SK-N-MC (cell line): ENCODE measurements at regions not wholly inside any gene's neighbourhood (a gene's known extent, or its start where the extent isn't known, plus 50 kb on each side); places are given as distances from the start of the nearest gene placed in this dataset.

Experiments used
- DNase-seq: peaks from one replicate; pipeline ENCODE4 v3.0.0-alpha.2; 2011; ENCODE audit warnings: low read depth, low spot score
- H3K27ac ChIP-seq: fragments of 200-600 bp; sonication (generic); 2 replicates; pipeline ENCODE4 v1.5.1; 2016; ENCODE audit warnings: mixed run types
- H3K36me3 ChIP-seq: fragments of 200-600 bp; sonication (generic); 2 replicates; pipeline ENCODE4 v1.6.1; 2017; ENCODE audit warnings: antibody characterized with exemption, low read length, mixed read lengths; ENCODE audit not compliant: insufficient read depth
- H3K4me3 ChIP-seq: fragments of 200-600 bp; sonication (generic); 2 replicates; pipeline ENCODE4 v1.5.1; 2016
- H3K9ac ChIP-seq: fragments of 200-600 bp; sonication (generic); 2 replicates; pipeline ENCODE4 v1.8.0; 2017; ENCODE audit warnings: mixed run types, mixed read lengths; ENCODE audit not compliant: insufficient read length
- H3K9me3 ChIP-seq: fragments of 200-600 bp; sonication (generic); 2 replicates; pipeline ENCODE4 v1.6.1; 2017; ENCODE audit warnings: low read depth, mild to moderate bottlenecking, antibody characterized with exemption, low read length, moderate library complexity, mixed read lengths
- EZH2 ChIP-seq: fragments of 200-600 bp; sonication (generic); IDR thresholded peaks from one replicate; pipeline ENCODE4 v1.6.1; 2017; ENCODE audit warnings: antibody characterized with exemption
- FOXP2 ChIP-seq: optimal IDR thresholded peaks from 2 replicates; pipeline ENCODE3; 2011; ENCODE audit warnings: mild to moderate bottlenecking, moderate library complexity; ENCODE audit not compliant: insufficient read depth; ENCODE audit errors: extremely low read length, control extremely low read depth
- POLR2AphosphoS5 ChIP-seq: IDR thresholded peaks from 2 replicates; pipeline ENCODE4 v1.6.1; 2012; ENCODE audit warnings: mild to moderate bottlenecking, low read depth, low read length, borderline replicate concordance

GRCh38 chr2:126778561-126779501, 119.9 kb upstream of the TEX51 start:
- no peak overlapping the region for H3K4me3 ChIP-seq
- no peak overlapping the region for H3K9ac ChIP-seq
- no peak overlapping the region for H3K27ac ChIP-seq
- H3K9me3 ChIP-seq: no peaks in the 10 kb centered on the region
- no peaks in the 10 kb centered on the region for H3K36me3 ChIP-seq
- DNase-seq: no peak
- no peak for TF ChIP-seq FOXP2
- TF ChIP-seq EZH2: no peak

- H3K36me3 ChIP-seq: no peaks in the 10 kb centered on the region
- no peak for TF ChIP-seq EZH2
- no peak for TF ChIP-seq FOXP2
- no peak for TF ChIP-seq POLR2AphosphoS5
- H3K4me3 ChIP-seq: no peak overlapping the region
- H3K9ac ChIP-seq: no peak overlapping the region
- H3K27ac ChIP-seq: no peak overlapping the region
- no peaks in the 10 kb centered on the region for H3K9me3 ChIP-seq
- no peak for DNase-seq
Observed at GRCh38 chr2:126781206-126781605, 117.5 kb upstream of the TEX51 start.

- H3K36me3 ChIP-seq: no peaks in the 10 kb centered on the region
Observed at GRCh38 chr2:126781806-126782205, 116.9 kb upstream of the TEX51 start.

GRCh38 chr2:126782648-126783047, 116.0 kb upstream of the TEX51 start:
- no peak overlapping the region for H3K9ac ChIP-seq
- no peak for TF ChIP-seq EZH2
- TF ChIP-seq POLR2AphosphoS5: no peak
- TF ChIP-seq FOXP2: no peak
- no peak overlapping the region for H3K4me3 ChIP-seq
- DNase-seq: no peak
- H3K27ac ChIP-seq: no peak overlapping the region
- H3K36me3 ChIP-seq: no peaks in the 10 kb centered on the region
- H3K9me3 ChIP-seq: no peaks in the 10 kb centered on the region

More at GRCh38 chr2:126781806-126782205, 116.9 kb upstream of the TEX51 start:
- DNase-seq: no peak
- Histone ChIP-seq H3K4me3 (no peak overlapping the region), H3K27ac (no peak overlapping the region), H3K9ac (no peak overlapping the region), H3K9me3 (no peaks in the 10 kb centered on the region)
- TF ChIP-seq POLR2AphosphoS5: no peak
- no peak for TF ChIP-seq FOXP2
- TF ChIP-seq EZH2: no peak

GRCh38 chr2:126783341-126783740, 115.3 kb upstream of the TEX51 start:
- H3K9me3 ChIP-seq: no peaks in the 10 kb centered on the region
- H3K27ac ChIP-seq: no peak overlapping the region
- H3K9ac ChIP-seq: no peak overlapping the region
- no peaks in the 10 kb centered on the region for H3K36me3 ChIP-seq
- TF ChIP-seq EZH2 (no peak), POLR2AphosphoS5 (no peak), FOXP2 (no peak)
- DNase-seq: no peak
- H3K4me3 ChIP-seq: no peak overlapping the region

GRCh38 chr2:126784045-126784444, 114.6 kb upstream of the TEX51 start:
- TF ChIP-seq POLR2AphosphoS5 (no peak), FOXP2 (no peak), EZH2 (no peak)
- H3K4me3 ChIP-seq: no peak overlapping the region
- H3K36me3 ChIP-seq: no peaks in the 10 kb centered on the region
- H3K9ac ChIP-seq: no peak overlapping the region
- no peaks in the 10 kb centered on the region for H3K9me3 ChIP-seq
- no peak overlapping the region for H3K27ac ChIP-seq
- no peak for DNase-seq

GRCh38 chr2:126784621-126785020, 114.1 kb upstream of the TEX51 start:
- H3K9ac ChIP-seq: no peak overlapping the region
- no peak for TF ChIP-seq POLR2AphosphoS5
- no peak for TF ChIP-seq FOXP2
- no peak for TF ChIP-seq EZH2

GRCh38 chr2:126785236-126785635, 113.5 kb upstream of the TEX51 start:
- no peak overlapping the region for H3K4me3 ChIP-seq
- TF ChIP-seq FOXP2 (no peak), POLR2AphosphoS5 (no peak), EZH2 (no peak)

More at GRCh38 chr2:126784621-126785020, 114.1 kb upstream of the TEX51 start:
- no peak for DNase-seq
- Histone ChIP-seq H3K36me3 (no peaks in the 10 kb centered on the region), H3K9me3 (no peaks in the 10 kb centered on the region), H3K27ac (no peak overlapping the region), H3K4me3 (no peak overlapping the region)

More at GRCh38 chr2:126785236-126785635, 113.5 kb upstream of the TEX51 start:
- H3K27ac ChIP-seq: no peak overlapping the region
- DNase-seq: no peak
- H3K9ac ChIP-seq: no peak overlapping the region
- no peaks in the 10 kb centered on the region for H3K36me3 ChIP-seq
- no peaks in the 10 kb centered on the region for H3K9me3 ChIP-seq
